HL-60 (cell line): ENCODE measurements at regions not wholly inside any gene's neighbourhood (a gene's known extent, or its start where the extent isn't known, plus 50 kb on each side); places are given as distances from the start of the nearest gene placed in this dataset.

Experiments
- DNase-seq, 2 experiments: peaks; one replicate each; pipeline ENCODE4 v3.0.0-alpha.2; 2010 to 2020; ENCODE audit warnings: low read depth in 1 of 2, low spot score in 1 of 2
- H3K27ac ChIP-seq: fragments of 250-450 bp; sonication (Bioruptor Pico); replicated peaks from 2 replicates; pipeline ENCODE4 v1.5.1; 2020; ENCODE audit warnings: mild to moderate bottlenecking, moderate library complexity
- H3K27me3 ChIP-seq: fragments of 250-450 bp; sonication (Bioruptor Pico); 2 replicates; pipeline ENCODE4 v1.5.1; 2021; ENCODE audit warnings: mild to moderate bottlenecking, moderate library complexity; ENCODE audit not compliant: insufficient read depth, poor library complexity, severe bottlenecking
- H3K4me3 ChIP-seq: replicated peaks from 2 replicates; pipeline ENCODE4 v1.5.1; 2011; ENCODE audit warnings: mild to moderate bottlenecking, control low read depth, low read length; ENCODE audit not compliant: insufficient read depth
- CTCF ChIP-seq: IDR thresholded peaks from one replicate; pipeline ENCODE4 v1.5.1; 2011; ENCODE audit warnings: low read length, control low read depth, inconsistent platforms; ENCODE audit not compliant: insufficient read depth
- GABPA ChIP-seq: IDR thresholded peaks from 2 replicates; pipeline ENCODE4 v1.6.1; 2012; ENCODE audit warnings: low read depth
- POLR2AphosphoS5 ChIP-seq: IDR thresholded peaks from 2 replicates; pipeline ENCODE4 v1.6.1; 2012; ENCODE audit warnings: low read depth
- REST ChIP-seq: IDR thresholded peaks from 2 replicates; pipeline ENCODE4 v1.6.1; 2012; ENCODE audit warnings: low read depth; ENCODE audit not compliant: insufficient replicate concordance
- SPI1 ChIP-seq: IDR thresholded peaks from 2 replicates; pipeline ENCODE4 v1.6.1; 2012; ENCODE audit warnings: low read depth, mild to moderate bottlenecking, borderline replicate concordance

- Histone ChIP-seq H3K27ac (no peak overlapping the region), H3K27me3 (peaks cover 6% of the 10 kb centered on the region), H3K4me3 (no peak overlapping the region)
- TF ChIP-seq REST (no peak), POLR2AphosphoS5 (no peak), SPI1 (no peak), CTCF (no peak), GABPA (no peak)
- no peak for DNase-seq
Measured at GRCh38 chr5:173507171-173507570, 109.3 kb downstream of the BOD1 start.

GRCh38 chr5:173505634-173506033 lies 110.8 kb downstream of the BOD1 start:
- no peaks in the 10 kb centered on the region for H3K27me3 ChIP-seq
- H3K27ac ChIP-seq, result no peak overlapping the region
- no peak overlapping the region for H3K4me3 ChIP-seq
- DNase-seq, result no peak
- TF ChIP-seq SPI1, result no peak
- TF ChIP-seq POLR2AphosphoS5, result no peak
- TF ChIP-seq REST, result no peak
- no peak for TF ChIP-seq CTCF
- TF ChIP-seq GABPA, result no peak

- H3K27me3 ChIP-seq, result no peaks in the 10 kb centered on the region
- no peak overlapping the region for H3K4me3 ChIP-seq
- no peak overlapping the region for H3K27ac ChIP-seq
- DNase-seq, result no peak
- TF ChIP-seq POLR2AphosphoS5, result no peak
- TF ChIP-seq CTCF, result no peak
- no peak for TF ChIP-seq GABPA
- TF ChIP-seq SPI1, result no peak
- no peak for TF ChIP-seq REST
Measured at GRCh38 chr5:173501922-173502321, 114.5 kb downstream of the BOD1 start.
